NCI-H1694 treated with DMSO at 0.1 percent for 48 hours (cell line): ENCODE measurements at regions not wholly inside any gene's neighbourhood (a gene's known extent, or its start where the extent isn't known, plus 50 kb on each side); places are given as distances from the start of the nearest gene placed in this dataset.
"Not testable (repeated sequence)": the region's sequence is repeated elsewhere in the genome, so short reads cannot be mapped to it uniquely, and the experiment has no call there.

Source experiments
- DNase-seq: peaks from one replicate; lab custom pipeline; 2025; lab: John Stamatoyannopoulos, UW

DNA sequence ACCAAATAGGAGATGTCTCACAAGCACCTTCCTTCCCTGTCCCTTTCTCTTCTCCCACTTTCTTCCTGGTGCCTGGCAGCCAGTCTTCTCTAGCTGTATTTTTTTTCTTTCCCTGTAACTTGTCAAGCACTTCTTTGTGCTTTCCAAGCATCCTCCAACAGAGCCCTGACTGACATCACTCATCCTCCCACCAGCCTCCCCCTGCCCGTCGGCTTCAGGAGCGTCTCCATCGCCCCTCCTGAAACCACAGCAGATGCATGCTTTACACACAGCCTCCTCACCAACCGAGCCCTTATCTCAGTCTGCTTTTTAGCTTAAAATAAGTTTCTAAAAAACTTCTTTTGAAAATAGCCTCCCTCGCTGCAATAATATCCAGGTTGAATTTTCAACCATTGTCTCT lies 268.7 kb upstream of the CDH5 start:
- DNase-seq: no peak

GRCh38 chr16:66095676-66096075 lies 270.8 kb upstream of the CDH5 start:
- no peak for DNase-seq

- no peak for DNase-seq
These were observed 273.3 kb upstream of the CDH5 start for GRCh38 chr16:66093191-66093590.

DNA sequence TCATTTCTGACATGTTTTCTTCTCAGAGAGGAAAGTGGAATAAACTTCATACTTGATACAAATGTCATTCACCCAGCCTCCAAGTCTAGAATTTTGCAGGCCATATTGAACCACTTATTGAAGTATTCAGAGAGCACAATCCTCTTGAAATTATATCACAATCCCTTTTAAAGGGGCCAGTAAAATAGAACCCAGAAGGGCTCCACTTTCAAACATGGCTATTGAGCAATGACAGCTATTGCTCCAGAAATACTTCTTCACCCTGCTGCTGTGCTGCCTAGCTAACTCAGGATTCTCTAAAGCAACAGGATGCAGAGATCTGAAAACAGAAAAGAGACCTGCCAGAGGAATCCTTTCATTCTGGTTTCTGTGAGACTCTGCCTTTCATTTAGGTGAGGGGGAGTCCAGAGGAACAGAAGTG lies 275.0 kb upstream of the CDH5 start:
- DNase-seq: no peak

GRCh38 chr16:66088681-66089080 lies 277.8 kb upstream of the CDH5 start:
- no peak for DNase-seq

GRCh38 chr16:66087308-66087707 lies 279.2 kb upstream of the CDH5 start:
- DNase-seq: no peak

GRCh38 chr16:66085651-66086050 lies 280.8 kb upstream of the CDH5 start:
- DNase-seq: no peak

- DNase-seq: not testable (repeated sequence)
These were observed 281.8 kb upstream of the CDH5 start for GRCh38 chr16:66084731-66085130.

DNA sequence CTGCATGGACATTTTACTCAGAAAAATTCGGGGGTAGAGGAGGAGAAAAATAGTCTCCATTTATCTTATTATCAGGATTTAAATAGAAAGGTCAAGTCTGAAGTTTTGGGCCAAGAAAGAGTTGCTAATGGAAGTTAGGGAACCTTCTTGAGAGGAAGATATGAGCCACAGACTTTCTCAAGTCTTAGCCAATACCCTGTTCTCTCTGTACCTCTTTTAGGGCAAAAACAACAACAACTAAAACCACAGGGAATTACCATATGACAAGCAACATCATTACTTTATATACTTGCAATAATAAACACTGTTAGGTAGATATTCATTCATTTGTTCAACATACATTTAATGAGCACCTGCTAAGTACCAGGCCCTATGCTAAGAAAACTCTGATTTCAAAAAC lies 282.2 kb upstream of the CDH5 start:
- DNase-seq: no peak

DNA sequence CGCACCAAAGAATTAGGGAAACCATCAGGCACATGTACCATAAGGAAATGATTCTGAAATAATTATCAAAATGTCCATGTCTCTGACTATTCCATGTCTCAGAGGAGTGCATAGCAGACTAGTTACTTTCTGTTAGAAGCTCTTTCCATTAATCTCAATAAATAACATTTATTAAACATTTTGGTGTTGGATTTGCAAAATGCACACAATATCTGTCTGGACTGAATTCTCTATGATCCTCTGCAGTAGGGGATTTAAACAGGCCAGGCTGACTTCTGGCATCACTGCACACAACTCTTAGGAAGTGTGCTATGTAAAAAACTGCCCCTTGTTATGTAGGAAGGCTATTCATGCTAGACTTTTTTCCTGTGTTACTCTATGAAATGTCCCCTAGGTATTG lies 283.3 kb upstream of the CDH5 start:
- DNase-seq: no peak

GRCh38 chr16:66082424-66082823 lies 284.1 kb upstream of the CDH5 start:
- DNase-seq: no peak

GRCh38 chr16:66081775-66082366 lies 284.6 kb upstream of the CDH5 start:
- no peak for DNase-seq

GRCh38 chr16:66079671-66080334 lies 286.7 kb upstream of the CDH5 start:
- no peak for DNase-seq

DNA sequence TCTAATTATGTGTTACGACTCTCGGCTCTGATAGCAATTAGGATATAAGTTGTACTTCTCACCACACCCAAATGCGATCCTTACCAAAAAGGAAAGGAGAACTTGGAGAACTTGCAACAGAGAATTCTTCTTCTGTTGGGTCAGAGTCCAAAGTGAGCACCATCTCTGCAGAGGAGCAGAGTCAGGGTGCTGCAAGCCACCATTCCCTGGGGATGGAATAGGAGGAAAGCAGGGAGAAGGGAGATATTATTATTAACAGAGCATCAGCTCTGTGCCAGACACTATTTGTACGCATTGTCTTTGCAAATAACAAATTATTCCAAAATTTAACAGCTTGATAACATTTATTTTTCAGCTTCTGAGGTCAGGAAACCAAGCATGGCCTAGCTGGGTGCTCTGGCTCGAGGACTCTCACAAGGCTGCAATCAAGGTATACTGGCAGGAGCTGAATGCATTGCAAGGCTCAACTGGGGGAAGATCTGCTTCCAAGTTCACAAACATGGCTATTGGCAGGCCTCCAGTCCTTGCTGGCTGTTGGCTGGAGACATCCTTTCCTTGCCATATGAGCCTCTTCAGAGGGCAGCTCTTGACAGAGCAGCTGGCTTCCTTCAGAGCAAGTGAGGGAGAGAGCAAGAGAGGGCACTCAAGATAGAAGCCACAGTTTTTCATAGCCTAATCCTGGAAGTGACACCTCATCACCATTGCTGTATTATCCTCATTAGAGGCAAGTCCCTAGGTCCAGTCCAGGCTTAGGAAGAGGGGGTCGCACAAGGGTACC lies 296.2 kb upstream of the CDH5 start:
- DNase-seq: no peak

GRCh38 chr16:66069587-66069986 lies 296.9 kb upstream of the CDH5 start:
- DNase-seq: no peak

- DNase-seq: no peak
These were observed 300.1 kb upstream of the CDH5 start for GRCh38 chr16:66066404-66066803.

- no peak for DNase-seq
These were observed 300.6 kb upstream of the CDH5 start for GRCh38 chr16:66065925-66066324.

- DNase-seq: no peak
These were observed 301.5 kb upstream of the CDH5 start for GRCh38 chr16:66064801-66065530.

DNA sequence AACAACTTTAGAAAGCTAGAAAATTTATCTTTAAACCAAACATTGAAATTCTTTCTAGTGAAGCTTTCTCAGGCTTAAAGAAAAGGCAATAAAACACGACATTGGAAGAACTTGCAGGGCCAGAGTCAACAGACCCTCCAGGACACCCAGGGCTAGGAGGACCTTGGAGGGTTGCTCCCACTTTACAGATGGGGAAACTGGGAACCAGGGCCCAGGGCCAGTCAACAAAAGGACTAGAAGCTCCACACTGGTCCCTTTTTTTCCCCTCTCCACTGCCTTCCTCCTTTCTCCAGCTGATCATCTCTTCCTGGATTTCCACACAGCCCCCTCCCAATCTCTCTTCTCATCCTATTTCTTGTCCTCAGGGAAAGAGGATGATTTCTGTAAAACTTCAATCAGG lies 307.7 kb upstream of the CDH5 start:
- DNase-seq: no peak

- DNase-seq: no peak
These were observed 308.3 kb upstream of the CDH5 start for GRCh38 chr16:66058172-66058691.

DNA sequence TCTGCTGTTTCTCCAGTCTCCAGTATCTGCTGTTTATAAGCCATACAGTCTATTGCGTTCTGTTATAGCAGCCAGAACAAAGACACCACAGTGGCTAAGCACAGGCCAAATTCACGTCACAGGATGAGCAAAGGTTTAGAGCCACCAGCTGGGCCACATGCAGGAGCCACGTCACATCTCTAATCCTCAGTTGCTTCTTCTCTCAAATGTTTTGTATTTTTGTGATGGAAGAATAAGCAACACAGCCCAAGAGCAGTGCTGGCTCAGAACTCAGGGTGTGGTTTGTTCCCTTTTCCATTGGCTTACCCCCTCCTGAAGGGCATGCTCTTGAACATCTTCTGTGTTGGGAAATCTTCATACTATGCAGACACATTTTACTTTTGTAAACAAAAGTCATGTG lies 309.4 kb upstream of the CDH5 start:
- no peak for DNase-seq

GRCh38 chr16:66054095-66054494 lies 312.4 kb upstream of the CDH5 start:
- DNase-seq: no peak
